T-helper 1 cell treated with Interleukin-12 subunit alpha and Interleukin-12 subunit beta and Interleukin-4 antibody, amounts not matched to agents 30 μg/mL and 1 μg/mL, for 36 hours (primary cell): ENCODE measurements at regions not wholly inside any gene's neighbourhood (a gene's known extent, or its start where the extent isn't known, plus 50 kb on each side); places are given as distances from the start of the nearest gene placed in this dataset.

Source experiments
- H3K27ac Mint-ChIP-seq: one replicate; pipeline ENCODE4 v1.8.0; 2021; ENCODE audit warnings: mild to moderate bottlenecking, mixed read lengths
- H3K27me3 Mint-ChIP-seq: one replicate; pipeline ENCODE4 v1.8.0; 2021; ENCODE audit warnings: low read depth, mixed read lengths
- H3K36me3 Mint-ChIP-seq: one replicate; pipeline ENCODE4 v1.8.0; 2021; ENCODE audit warnings: low read depth, mixed read lengths
- H3K4me1 Mint-ChIP-seq: one replicate; pipeline ENCODE4 v1.8.0; 2021; ENCODE audit warnings: low read depth, mixed read lengths
- H3K4me3 Mint-ChIP-seq: one replicate; pipeline ENCODE4 v1.8.0; 2021; ENCODE audit warnings: mild to moderate bottlenecking, moderate library complexity, mixed read lengths
- H3K9me3 Mint-ChIP-seq: one replicate; pipeline ENCODE4 v1.8.0; 2021; ENCODE audit warnings: mixed read lengths

GRCh38 chr10:61142987-61143386 is 199.0 kb upstream of the RHOBTB1 start:
- Mint-ChIP-seq H3K4me1 (no peaks in the 10 kb centered on the region), H3K27me3 (peaks cover 17% of the 10 kb centered on the region), H3K27ac (no peak overlapping the region), H3K9me3 (no peaks in the 10 kb centered on the region), H3K36me3 (no peaks in the 10 kb centered on the region), H3K4me3 (no peak overlapping the region)

- Mint-ChIP-seq H3K4me3 (no peak overlapping the region), H3K9me3 (no peaks in the 10 kb centered on the region), H3K27ac (no peak overlapping the region), H3K27me3 (peaks cover 11% of the 10 kb centered on the region), H3K4me1 (no peaks in the 10 kb centered on the region), H3K36me3 (no peaks in the 10 kb centered on the region)
Measured at GRCh38 chr10:61140765-61141392, 196.9 kb upstream of the RHOBTB1 start.

GRCh38 chr10:61139592-61139953 is 195.6 kb upstream of the RHOBTB1 start:
- no peak overlapping the region for H3K4me3 Mint-ChIP-seq
- H3K36me3 Mint-ChIP-seq = no peaks in the 10 kb centered on the region
- no peaks in the 10 kb centered on the region for H3K9me3 Mint-ChIP-seq
- H3K27ac Mint-ChIP-seq = no peak overlapping the region
- no peaks in the 10 kb centered on the region for H3K4me1 Mint-ChIP-seq
- H3K27me3 Mint-ChIP-seq = peaks cover 8% of the 10 kb centered on the region

- H3K27me3 Mint-ChIP-seq = peaks cover 8% of the 10 kb centered on the region
- H3K36me3 Mint-ChIP-seq = no peaks in the 10 kb centered on the region
- no peaks in the 10 kb centered on the region for H3K9me3 Mint-ChIP-seq
- no peak overlapping the region for H3K4me3 Mint-ChIP-seq
- no peak overlapping the region for H3K27ac Mint-ChIP-seq
- H3K4me1 Mint-ChIP-seq = no peaks in the 10 kb centered on the region
Measured at GRCh38 chr10:61138708-61139591, 195.0 kb upstream of the RHOBTB1 start.

GRCh38 chr10:61136139-61136538 is 192.2 kb upstream of the RHOBTB1 start:
- H3K27me3 Mint-ChIP-seq = peaks cover 4% of the 10 kb centered on the region
- H3K9me3 Mint-ChIP-seq = no peaks in the 10 kb centered on the region
- no peaks in the 10 kb centered on the region for H3K4me1 Mint-ChIP-seq
- H3K36me3 Mint-ChIP-seq = no peaks in the 10 kb centered on the region
- H3K27ac Mint-ChIP-seq = no peak overlapping the region
- no peak overlapping the region for H3K4me3 Mint-ChIP-seq

GRCh38 chr10:61135276-61135721 is 191.3 kb upstream of the RHOBTB1 start:
- Mint-ChIP-seq H3K9me3 (no peaks in the 10 kb centered on the region), H3K36me3 (no peaks in the 10 kb centered on the region), H3K27me3 (no peaks in the 10 kb centered on the region), H3K4me3 (no peak overlapping the region), H3K27ac (no peak overlapping the region), H3K4me1 (no peaks in the 10 kb centered on the region)

GRCh38 chr10:61130366-61130765 is 186.4 kb upstream of the RHOBTB1 start:
- Mint-ChIP-seq H3K4me1 (no peaks in the 10 kb centered on the region), H3K4me3 (no peak overlapping the region), H3K27me3 (no peaks in the 10 kb centered on the region), H3K27ac (no peak overlapping the region), H3K36me3 (no peaks in the 10 kb centered on the region), H3K9me3 (no peaks in the 10 kb centered on the region)

- H3K27ac Mint-ChIP-seq = no peak overlapping the region
- H3K4me1 Mint-ChIP-seq = no peaks in the 10 kb centered on the region
- no peaks in the 10 kb centered on the region for H3K27me3 Mint-ChIP-seq
- H3K9me3 Mint-ChIP-seq = no peaks in the 10 kb centered on the region
- H3K36me3 Mint-ChIP-seq = no peaks in the 10 kb centered on the region
- H3K4me3 Mint-ChIP-seq = no peak overlapping the region
Measured at GRCh38 chr10:61128196-61128595, 184.2 kb upstream of the RHOBTB1 start.

GRCh38 chr10:61125560-61126170 is 181.7 kb upstream of the RHOBTB1 start:
- Mint-ChIP-seq H3K9me3 (no peaks in the 10 kb centered on the region), H3K4me3 (no peak overlapping the region), H3K36me3 (no peaks in the 10 kb centered on the region), H3K27me3 (no peaks in the 10 kb centered on the region), H3K4me1 (no peaks in the 10 kb centered on the region), H3K27ac (no peak overlapping the region)

GRCh38 chr10:61124756-61125530 is 181.0 kb upstream of the RHOBTB1 start:
- no peaks in the 10 kb centered on the region for H3K4me1 Mint-ChIP-seq
- no peak overlapping the region for H3K4me3 Mint-ChIP-seq
- H3K27ac Mint-ChIP-seq = no peak overlapping the region
- H3K27me3 Mint-ChIP-seq = no peaks in the 10 kb centered on the region
- no peaks in the 10 kb centered on the region for H3K9me3 Mint-ChIP-seq
- no peaks in the 10 kb centered on the region for H3K36me3 Mint-ChIP-seq

- no peaks in the 10 kb centered on the region for H3K9me3 Mint-ChIP-seq
- H3K4me1 Mint-ChIP-seq = no peaks in the 10 kb centered on the region
- H3K27ac Mint-ChIP-seq = no peak overlapping the region
- H3K27me3 Mint-ChIP-seq = no peaks in the 10 kb centered on the region
- H3K4me3 Mint-ChIP-seq = no peak overlapping the region
- no peaks in the 10 kb centered on the region for H3K36me3 Mint-ChIP-seq
Measured at GRCh38 chr10:61120805-61121204, 176.8 kb upstream of the RHOBTB1 start.

- Mint-ChIP-seq H3K4me1 (no peaks in the 10 kb centered on the region), H3K27ac (no peak overlapping the region), H3K9me3 (no peaks in the 10 kb centered on the region), H3K36me3 (no peaks in the 10 kb centered on the region), H3K27me3 (no peaks in the 10 kb centered on the region), H3K4me3 (no peak overlapping the region)
Measured at GRCh38 chr10:61119573-61119972, 175.6 kb upstream of the RHOBTB1 start.

GRCh38 chr10:61115897-61116296 is 171.9 kb upstream of the RHOBTB1 start:
- H3K36me3 Mint-ChIP-seq = no peaks in the 10 kb centered on the region
- H3K27ac Mint-ChIP-seq = no peak overlapping the region
- H3K9me3 Mint-ChIP-seq = no peaks in the 10 kb centered on the region
- no peaks in the 10 kb centered on the region for H3K4me1 Mint-ChIP-seq
- no peak overlapping the region for H3K4me3 Mint-ChIP-seq
- H3K27me3 Mint-ChIP-seq = peaks cover 4% of the 10 kb centered on the region

GRCh38 chr10:61112771-61113170 is 168.8 kb upstream of the RHOBTB1 start:
- H3K27ac Mint-ChIP-seq = no peak overlapping the region

More at GRCh38 chr10:61112771-61113170, 168.8 kb upstream of the RHOBTB1 start:
- Mint-ChIP-seq H3K9me3 (no peaks in the 10 kb centered on the region), H3K4me3 (no peak overlapping the region), H3K4me1 (no peaks in the 10 kb centered on the region), H3K27me3 (peaks cover 4% of the 10 kb centered on the region), H3K36me3 (no peaks in the 10 kb centered on the region)
